Peyer's patch (tissue), 4 donors: ENCODE measurements at regions not wholly inside any gene's neighbourhood (a gene's known extent, or its start where the extent isn't known, plus 50 kb on each side); places are given as distances from the start of the nearest gene placed in this dataset.
"Not testable (repeated sequence)": the region's sequence is repeated elsewhere in the genome, so short reads cannot be mapped to it uniquely, and the experiment has no call there.

Source experiments
- CTCF ChIP-seq, 6 experiments: fragments of 450-650 bp in 4 of 6; fragments of 200-600 bp in 2 of 6; sonication (generic) in 1 of 6; IDR thresholded peaks; one replicate each; pipeline ENCODE4 v1.5.1; 2017 to 2019; ENCODE audit warnings: antibody characterized with exemption in 6 of 6, mild to moderate bottlenecking in 3 of 6, moderate library complexity in 1 of 6
- POLR2A ChIP-seq, 2 donors: fragments of 450-650 bp; IDR thresholded peaks; one replicate each; pipeline ENCODE4 v1.5.1; 2017; ENCODE audit warnings: antibody characterized with exemption in 2 of 2, mild to moderate bottlenecking in 2 of 2, moderate library complexity in 2 of 2

GRCh38 chr21:5068649-5069048, 5452.7 kb upstream of the TPTE start:
- TF ChIP-seq CTCF, POLR2A (IDR thresholded peaks at IDR 0.05): not testable (repeated sequence)
